GM12878 (cell line): ENCODE measurements at regions not wholly inside any gene's neighbourhood (a gene's known extent, or its start where the extent isn't known, plus 50 kb on each side); places are given as distances from the start of the nearest gene placed in this dataset.
A peak's percentile ranks its signal among the peaks of the same experiment; 100 is the strongest.

Experiments used
- ATAC-seq: fragments of 200-7000 bp; cut with Tn5 transposase; 3 replicates; pipeline ENCODE4 v1.9.1; 2020; ENCODE audit warnings: mild to moderate bottlenecking, moderate library complexity
- BruUV-seq: library from RNA; stranded (reverse); fragments of 400-500 nt; replicated peaks from 2 replicates; lab custom pipeline; 2021; lab: Mats Ljungman, UMichigan
- CTCF ChIA-PET: fragments of 300-600 bp; sonication (Branson Sonifier 250); formaldehyde crosslinking; extraction: SDS; loops from one replicate; lab custom pipeline; 2021; ENCODE audit warnings: inconsistent platforms; lab: Yijun Ruan, JAX
- POLR2A ChIA-PET: fragments of 350-600 bp; formaldehyde crosslinking; extraction: SDS; loops from one replicate; lab custom pipeline; 2021; ENCODE audit warnings: inconsistent platforms; lab: Charles Lee
- RAD21 ChIA-PET: fragments of 300-600 bp; sonication (Branson Sonifier 250); formaldehyde crosslinking; loops from one replicate; lab custom pipeline; 2023; ENCODE audit warnings: antibody characterized with exemption; ENCODE audit not compliant: unreplicated experiment; lab: Charles Lee
- SMC1A ChIA-PET: fragments of 300-600 bp; sonication (Branson Sonifier 250); formaldehyde crosslinking; loops from one replicate; lab custom pipeline; 2023; ENCODE audit not compliant: unreplicated experiment, uncharacterized antibody; lab: Charles Lee
- DNase-seq: peaks from one replicate; pipeline ENCODE4 v3.0.0-alpha.2; 2011; ENCODE audit warnings: low read depth, low spot score
- FAIRE-seq: peaks from 3 replicates; lab custom pipeline; 2011; peaks lifted over from hg19 to GRCh38; lab: Jason Lieb, UNC
- H2AFZ ChIP-seq: 2 replicates; pipeline ENCODE4 v1.6.0; 2011; ENCODE audit warnings: low read depth, low read length, control low read depth; ENCODE audit not compliant: control insufficient read depth
- H3K27ac ChIP-seq: 2 replicates; pipeline ENCODE4 v1.5.1; 2011; ENCODE audit warnings: control low read depth; ENCODE audit not compliant: control insufficient read depth, insufficient read depth
- H3K27me3 ChIP-seq, 2 experiments: replicated peaks in 1 of 2; 2 replicates each; pipeline versions ENCODE4 v1.6.0 to v1.6.1; 2011; ENCODE audit warnings: low read length in 1 of 2; ENCODE audit not compliant: control insufficient read depth in 2 of 2, insufficient read depth in 2 of 2
- H3K36me3 ChIP-seq, 2 experiments: 2 replicates each; pipeline ENCODE4 v1.5.1; 2011; ENCODE audit warnings: low read length in 1 of 2; ENCODE audit not compliant: control insufficient read depth in 2 of 2, insufficient read depth in 2 of 2
- H3K4me1 ChIP-seq: 2 replicates; pipeline ENCODE4 v1.6.1; 2011; ENCODE audit warnings: mild to moderate bottlenecking, low read length, moderate library complexity, mixed read lengths; ENCODE audit not compliant: control insufficient read depth, insufficient read depth
- H3K4me2 ChIP-seq: 2 replicates; pipeline ENCODE4 v1.6.0; 2011; ENCODE audit warnings: control low read depth; ENCODE audit not compliant: control insufficient read depth, insufficient read depth
- H3K4me3 ChIP-seq: fragments of 200-600 bp; sonication (generic); 2 replicates; pipeline ENCODE4 v1.5.1; 2016
- H3K79me2 ChIP-seq: 2 replicates; pipeline ENCODE4 v1.6.0; 2011; ENCODE audit warnings: low read length; ENCODE audit not compliant: control insufficient read depth, insufficient read depth
- H3K9ac ChIP-seq: 2 replicates; pipeline ENCODE4 v1.8.0; 2011; ENCODE audit warnings: low read length, control low read depth, mixed read lengths; ENCODE audit not compliant: control insufficient read depth, insufficient read depth
- H3K9me3 ChIP-seq: replicated peaks from 3 replicates; pipeline ENCODE4 v1.5.1; 2011; ENCODE audit warnings: mild to moderate bottlenecking, low read length; ENCODE audit not compliant: control insufficient read depth, insufficient read depth
- H4K20me1 ChIP-seq: 2 replicates; pipeline ENCODE4 v1.6.0; 2011; ENCODE audit not compliant: control insufficient read depth, insufficient read depth
- BCL3 ChIP-seq: IDR thresholded peaks from 2 replicates; pipeline ENCODE4 v1.6.1; 2011; ENCODE audit warnings: borderline replicate concordance, low read depth, mild to moderate bottlenecking, moderate library complexity, low read length; ENCODE audit not compliant: insufficient read depth, poor library complexity, severe bottlenecking
- CBX3 ChIP-seq: fragments of 200-600 bp; sonication (generic); IDR thresholded peaks from 2 replicates; pipeline ENCODE4 v1.6.1; 2016; ENCODE audit warnings: low read depth, borderline replicate concordance
- ELK1 ChIP-seq: IDR thresholded peaks from 2 replicates; pipeline ENCODE4 v1.6.1; 2012; ENCODE audit warnings: low read depth, low read length, improper control_type of control experiment
- ETV6 ChIP-seq, 2 experiments: fragments of 450-650 bp in 1 of 2; IDR thresholded peaks in 1 of 2; conservative IDR thresholded peaks in 1 of 2; 2 replicates each; pipeline ENCODE4 v1.6.1; 2014; ENCODE audit warnings: antibody characterized with exemption in 1 of 2, borderline replicate concordance in 1 of 2, low read depth in 1 of 2, mild to moderate bottlenecking in 1 of 2, moderate library complexity in 1 of 2
- FOXM1 ChIP-seq: IDR thresholded peaks from 2 replicates; pipeline ENCODE4 v1.6.1; 2012; ENCODE audit warnings: low read depth, mild to moderate bottlenecking, inconsistent platforms, low read length, moderate library complexity
- IKZF2 ChIP-seq, 2 experiments: fragments of 450-650 bp; IDR thresholded peaks; 2 replicates each; pipeline ENCODE4 v1.6.1; 2017; ENCODE audit warnings: mild to moderate bottlenecking in 2 of 2, moderate library complexity in 2 of 2
- IRF5 ChIP-seq: fragments of 450-650 bp; IDR thresholded peaks from 2 replicates; pipeline ENCODE4 v1.6.1; 2017; ENCODE audit warnings: borderline replicate concordance
- NRF1 ChIP-seq: conservative IDR thresholded peaks from 2 replicates; pipeline ENCODE4 v1.6.1; 2011; ENCODE audit warnings: mild to moderate bottlenecking, low read depth, low read length, improper control_type of control experiment
- PBX3 ChIP-seq: IDR thresholded peaks from 2 replicates; pipeline ENCODE4 v1.6.1; 2011; ENCODE audit warnings: mild to moderate bottlenecking, low read depth, low read length, moderate library complexity; ENCODE audit not compliant: insufficient replicate concordance
- TAF1 ChIP-seq: IDR thresholded peaks from 2 replicates; pipeline ENCODE4 v1.6.1; 2011; ENCODE audit warnings: mild to moderate bottlenecking, low read depth, low read length, borderline replicate concordance
- ZNF24 ChIP-seq: fragments of 450-650 bp; IDR thresholded peaks from 2 replicates; pipeline ENCODE4 v1.6.1; 2017; ENCODE audit warnings: antibody characterized with exemption, mild to moderate bottlenecking
- WGBS: methylation state at CpG from one replicate; pipeline ENCODE4 v1.1.6; 2016; ENCODE audit warnings: low lambda C conversion rate; ENCODE audit not compliant: insufficient replicate concordance, insufficient coverage; ENCODE audit errors: missing lambda C conversion rate; 5-methylcytosine and 5-hydroxymethylcytosine counted together
- in situ Hi-C: fragments of 300-500 bp; cut with MboI; formaldehyde crosslinking; loops from 9 replicates; pipeline ENCODE4 v1.14.3; 2018; ENCODE audit warnings: mixed read lengths
- intact Hi-C: fragments of 100-400 bp; cut with micrococcal nuclease; formaldehyde crosslinking; loops from one replicate; pipeline ENCODE4 v1.14.2; 2022; ENCODE audit not compliant: unreplicated experiment

- no peak overlapping the region for H3K4me2 ChIP-seq
- RAD21 ChIA-PET, result no interaction called here
- H3K27ac ChIP-seq, result no peak overlapping the region
- no peaks in the 10 kb centered on the region for H3K4me1 ChIP-seq
- BruUV-seq, result no TSS peak
- peak; percentile 13; the same call in 1 of the 2 replicates for TF ChIP-seq IRF5
- no peak for TF ChIP-seq PBX3
- TF ChIP-seq, all 136 proteins: peak for 1
- ChIA-PET POLR2A (no interaction called here), SMC1A (no interaction called here), CTCF (no interaction called here)
- no peak for ATAC-seq
- DNase-seq, result no peak
- in situ Hi-C loops (no loop called here), intact Hi-C loops (no loop called here)
- WGBS, result 26% methylated on average over 14 of the region's 14 CpGs
- Histone ChIP-seq H2AFZ (no peak overlapping the region), H3K4me3 (no peak overlapping the region), H3K9me3 (peaks cover 7% of the 10 kb centered on the region; the same call in 1 of the 3 replicates), H3K9ac (no peak overlapping the region), H3K36me3 (no peaks in the 10 kb centered on the region), H3K27me3 (no peaks in the 10 kb centered on the region), H4K20me1 (no peaks in the 10 kb centered on the region), H3K79me2 (no peaks in the 10 kb centered on the region)
- no peak for FAIRE-seq
These were observed 2569.4 kb upstream of the TPTE start for GRCh38 chr21:7951854-7952519.

GRCh38 chr21:7952648-7953047, 2568.7 kb upstream of the TPTE start:
- SMC1A ChIA-PET, result no interaction called here
- in situ Hi-C loops, result no loop called here
- H3K4me2 ChIP-seq, result no peak overlapping the region
- TF ChIP-seq ETV6 (conservative IDR thresholded peaks at IDR 0.05 in 1 of 2, IDR thresholded peaks at IDR 0.05 in 1 of 2; ENCODE audit: borderline replicate concordance in 1 of 2, low read depth in 1 of 2) (no peak), CBX3 (no peak), TAF1 (no peak), ZNF24 (no peak), ELK1 (no peak), NRF1 (no peak), BCL3 (no peak), IKZF2 (IDR thresholded peaks at IDR 0.05) (no peak), FOXM1 (no peak)

More at GRCh38 chr21:7952648-7953047, 2568.7 kb upstream of the TPTE start:
- no peak for ATAC-seq
- no peaks in the 10 kb centered on the region for H3K36me3 ChIP-seq
- ChIA-PET CTCF (no interaction called here), RAD21 (no interaction called here), POLR2A (no interaction called here)
- no peaks in the 10 kb centered on the region for H4K20me1 ChIP-seq
- BruUV-seq, result no TSS peak
- H3K79me2 ChIP-seq, result no peaks in the 10 kb centered on the region
- no peaks in the 10 kb centered on the region for H3K4me1 ChIP-seq
- DNase-seq, result no peak
- H3K27ac ChIP-seq, result no peak overlapping the region
- H3K9me3 ChIP-seq, result peaks cover 7% of the 10 kb centered on the region; the same call in 1 of the 3 replicates
- intact Hi-C loops, result no loop called here
- no peak overlapping the region for H2AFZ ChIP-seq
- no peak for FAIRE-seq
- no peak overlapping the region for H3K9ac ChIP-seq
- WGBS, result 33% methylated on average over 12 of the region's 12 CpGs
- no peak overlapping the region for H3K4me3 ChIP-seq
- no peaks in the 10 kb centered on the region for H3K27me3 ChIP-seq
